Hematopoietic multipotent progenitor cell treated with erythropoietin and hydrocortisone succinate and interleukin-3 and kit ligand, for 17 days (in vitro differentiated cells): ENCODE measurements at regions not wholly inside any gene's neighbourhood (a gene's known extent, or its start where the extent isn't known, plus 50 kb on each side); places are given as distances from the start of the nearest gene placed in this dataset.
A peak's percentile ranks its signal among the peaks of the same experiment; 100 is the strongest.
"Not testable (repeated sequence)": the region's sequence is repeated elsewhere in the genome, so short reads cannot be mapped to it uniquely, and the experiment has no call there.

Source experiments
- DNase-seq: peaks from one replicate; pipeline ENCODE4 v3.0.0-alpha.2; 2015; ENCODE audit warnings: low spot score

DNA sequence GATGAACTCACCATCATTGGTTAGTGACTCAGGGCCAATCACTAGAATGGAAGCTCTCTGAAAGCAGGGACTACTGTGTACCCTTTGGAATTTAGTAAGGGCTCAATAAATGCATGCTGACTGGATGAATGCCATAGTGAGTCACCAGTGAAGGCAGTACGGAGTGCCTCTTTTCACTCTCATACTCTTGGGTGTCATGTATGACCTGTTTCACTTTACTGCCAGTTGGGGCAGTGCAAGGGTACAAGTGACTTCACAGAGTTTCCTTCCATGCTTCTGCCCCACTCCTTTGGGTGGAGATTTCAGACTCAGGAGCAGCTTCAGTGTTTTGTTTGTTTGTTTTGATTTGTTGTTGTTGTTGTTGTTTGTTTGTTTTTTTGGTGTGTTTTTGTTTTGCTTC, 57.7 kb downstream of the SOX3 start:
- no peak for DNase-seq

DNA sequence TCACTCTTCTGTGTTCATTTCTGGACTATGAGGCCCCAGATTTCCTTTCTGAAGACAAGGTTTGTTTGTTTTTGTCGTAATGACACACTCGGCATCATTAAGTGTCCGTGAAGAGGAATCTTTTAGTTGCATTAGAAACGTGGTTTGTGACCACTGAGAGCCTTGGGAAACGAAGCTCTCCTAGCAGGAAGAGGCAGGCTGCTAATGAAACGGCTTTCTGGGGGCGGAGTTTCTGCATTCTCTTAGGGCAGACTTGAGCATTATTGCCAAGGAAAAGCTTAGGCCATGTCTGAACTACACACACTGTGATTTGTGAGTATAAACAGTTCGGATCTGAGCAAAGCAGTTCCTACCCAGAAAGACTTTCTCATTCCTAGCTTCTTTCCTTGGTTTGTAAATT, 64.0 kb downstream of the SOX3 start:
- no peak for DNase-seq

DNA sequence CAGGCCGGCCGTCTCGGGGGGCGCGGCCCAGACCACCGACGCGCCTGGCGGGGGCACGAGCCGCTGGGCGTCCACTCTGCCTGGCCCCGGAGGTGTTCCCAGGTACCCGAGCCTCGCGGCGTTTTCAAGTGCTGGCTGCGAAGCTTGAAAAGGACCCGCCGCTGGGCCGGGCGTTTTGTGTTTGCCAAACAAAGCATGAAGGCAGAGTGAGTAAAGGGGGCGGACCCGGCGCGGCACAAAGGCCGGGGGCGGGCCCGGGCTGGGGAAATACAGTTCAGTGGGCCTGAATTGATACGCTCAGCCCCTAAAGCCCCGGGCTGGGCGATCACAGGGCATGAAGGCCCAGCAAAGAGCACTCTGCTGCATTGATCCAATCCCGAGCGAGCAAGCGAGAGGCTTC, 65.4 kb downstream of the SOX3 start:
- no peak for DNase-seq

DNA sequence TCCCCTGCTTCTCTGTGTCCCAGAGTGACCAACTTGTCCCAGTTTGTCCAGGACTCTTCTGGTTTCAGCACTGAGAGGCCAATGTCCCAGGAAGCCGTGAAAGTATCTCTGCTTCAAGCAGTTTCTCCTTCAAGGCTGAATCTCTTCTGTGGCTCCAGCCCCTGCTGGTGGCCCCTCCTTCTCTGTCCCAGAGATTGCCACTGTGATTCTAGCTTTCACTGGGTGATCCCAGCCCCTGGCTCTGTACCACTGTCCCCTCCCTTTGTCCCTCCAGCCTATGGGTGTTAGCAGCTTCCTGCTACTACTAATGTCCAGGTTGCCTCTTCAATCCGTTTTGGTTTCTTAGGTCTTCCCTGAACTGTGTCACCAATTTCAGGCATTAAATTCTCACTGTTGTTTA, 70.5 kb downstream of the SOX3 start:
- no peak for DNase-seq

DNA sequence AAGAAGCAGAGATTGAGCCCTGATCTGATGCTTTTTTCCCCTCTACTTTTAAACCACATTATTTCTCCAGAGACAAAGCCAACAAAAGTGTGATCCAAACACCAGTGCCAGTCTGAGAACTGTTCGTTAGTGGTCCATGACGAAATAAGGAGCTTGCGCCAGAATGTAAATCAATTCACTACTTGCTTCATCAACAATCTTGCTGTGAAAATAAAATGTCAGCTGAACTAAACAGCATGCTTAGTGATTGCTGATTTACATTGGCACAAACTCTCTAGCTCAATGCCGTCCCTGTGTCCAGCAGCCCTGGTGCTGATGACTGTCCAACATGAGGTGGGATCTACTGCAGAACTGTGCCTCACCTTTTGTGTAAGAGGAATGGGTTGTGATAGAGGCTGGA, 71.3 kb downstream of the SOX3 start:
- DNase-seq, result no peak

DNA sequence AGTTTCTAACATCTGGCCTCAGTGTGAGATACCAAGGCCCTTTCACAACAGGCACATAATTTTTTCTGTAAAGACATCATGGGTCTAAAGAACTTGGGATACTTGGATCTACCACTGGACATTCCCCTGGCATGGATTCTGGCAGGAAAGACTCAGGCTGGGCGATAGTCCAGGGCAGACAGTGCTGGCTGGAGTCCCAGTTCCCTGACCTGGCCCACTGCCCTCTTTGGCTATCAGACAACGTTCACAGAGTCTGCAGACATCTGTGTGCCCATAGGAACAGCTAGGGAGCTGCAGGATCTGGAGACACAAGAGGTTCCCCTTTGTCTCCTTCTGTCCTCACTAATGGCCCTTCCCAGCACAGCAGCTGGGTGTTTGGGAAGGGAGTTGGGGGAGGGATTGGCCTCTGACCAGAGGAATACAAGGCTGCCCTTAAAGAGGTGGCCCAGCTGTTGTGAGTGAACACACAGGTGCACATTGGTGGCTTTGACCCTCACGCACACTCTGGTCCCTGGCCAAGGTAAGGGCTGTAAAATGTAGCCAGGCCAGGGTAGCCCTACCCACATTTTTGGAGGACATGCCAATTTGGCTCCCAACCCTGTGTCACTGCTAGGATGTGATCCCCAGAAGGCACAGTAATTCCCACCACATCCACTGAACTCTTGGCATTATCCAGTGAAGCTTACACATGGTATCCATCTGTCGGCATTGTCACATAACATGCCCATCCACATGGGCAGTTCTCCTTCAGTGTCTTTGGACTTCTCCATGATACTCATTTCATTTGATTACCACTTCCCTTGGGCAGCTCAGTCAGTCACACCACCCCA, 72.3 kb downstream of the SOX3 start:
- DNase-seq, result no peak

DNA sequence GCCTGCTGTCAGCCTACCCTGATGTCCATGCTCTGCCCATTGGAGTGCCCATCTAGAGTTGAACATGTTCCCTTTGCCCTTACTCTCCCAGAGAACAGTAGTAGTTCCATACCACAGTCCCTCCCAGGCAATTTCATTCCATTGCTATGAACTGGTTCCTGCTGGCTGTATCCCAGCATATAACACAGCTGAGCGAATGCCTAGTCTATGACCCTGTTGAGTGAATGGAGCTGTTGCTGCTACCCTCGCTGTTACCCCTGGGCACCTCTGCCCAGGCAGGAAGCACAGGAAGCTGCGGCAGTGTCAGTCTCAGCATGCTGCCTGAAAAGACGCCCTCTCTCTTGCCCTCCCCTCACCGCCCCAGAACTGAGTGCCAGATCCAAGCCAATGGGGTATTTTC, 73.3 kb downstream of the SOX3 start:
- no peak for DNase-seq

DNA sequence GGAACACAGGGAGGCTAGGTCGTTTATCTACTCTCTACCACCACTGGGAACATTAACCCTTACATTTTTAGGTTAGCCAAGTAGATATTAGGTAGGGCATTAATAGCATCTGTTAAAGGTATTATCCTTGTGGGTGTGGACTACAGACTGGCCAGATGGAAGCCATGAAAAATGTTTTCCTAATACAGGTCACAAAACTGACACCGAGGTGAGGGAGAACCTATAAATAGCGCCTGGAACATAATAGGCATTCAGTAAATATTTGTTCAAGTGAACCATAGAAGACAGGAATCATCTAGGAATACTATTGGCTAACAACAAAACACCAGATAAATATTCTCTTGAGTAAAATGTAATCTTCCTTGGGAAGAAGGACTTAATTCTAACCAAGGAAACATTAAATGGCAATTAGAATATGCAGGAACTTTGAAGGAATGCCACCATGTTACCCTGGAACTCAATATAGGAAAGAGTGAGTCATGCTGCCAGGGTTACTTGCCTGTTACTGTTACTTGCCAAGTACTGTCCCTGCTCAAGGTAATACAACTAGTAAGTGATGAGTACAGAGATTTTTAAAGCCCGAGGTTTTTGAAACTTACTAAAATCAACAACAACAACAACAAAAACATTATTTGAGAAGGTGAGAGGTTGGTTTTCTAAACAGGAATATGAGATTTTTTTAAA, 79.0 kb downstream of the SOX3 start:
- no peak for DNase-seq

DNA sequence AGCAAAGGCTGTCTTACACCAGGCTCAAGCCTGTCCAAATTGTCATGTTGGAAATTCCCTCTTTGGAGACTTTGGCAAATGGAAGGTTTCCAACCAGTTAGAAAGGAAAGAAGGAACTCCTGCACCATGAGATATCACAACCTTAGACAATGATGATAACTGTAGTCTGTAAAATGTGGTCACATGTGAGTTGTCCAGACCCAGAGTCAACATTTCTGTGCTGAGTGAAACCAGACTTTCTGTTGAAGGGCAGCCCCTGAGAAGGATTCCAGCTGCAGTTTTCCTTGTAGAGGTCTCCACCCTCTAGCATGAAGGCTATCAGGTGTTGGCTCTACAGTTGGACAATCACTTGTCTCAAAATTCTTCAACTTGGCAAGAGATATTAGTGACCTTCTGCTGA, 82.4 kb downstream of the SOX3 start:
- no peak for DNase-seq

DNA sequence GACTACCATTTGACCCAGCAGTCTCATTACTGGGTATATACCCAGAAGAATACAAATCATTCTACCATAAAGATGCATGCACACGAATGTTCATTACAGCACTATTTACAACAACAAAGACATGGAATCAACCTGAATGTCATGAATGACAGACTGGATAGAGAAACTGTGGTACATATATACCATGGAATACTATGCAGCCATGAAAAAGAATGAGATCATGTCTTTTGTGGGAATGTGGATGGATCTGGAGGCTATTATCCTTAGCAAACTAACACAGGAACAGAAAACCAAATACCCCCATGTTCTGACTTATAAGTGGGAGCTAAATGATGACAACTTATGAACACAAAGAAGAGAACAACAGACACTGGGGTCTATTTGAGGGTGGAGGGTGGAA, 102.7 kb downstream of the SOX3 start:
- DNase-seq, result not testable (repeated sequence)

DNA sequence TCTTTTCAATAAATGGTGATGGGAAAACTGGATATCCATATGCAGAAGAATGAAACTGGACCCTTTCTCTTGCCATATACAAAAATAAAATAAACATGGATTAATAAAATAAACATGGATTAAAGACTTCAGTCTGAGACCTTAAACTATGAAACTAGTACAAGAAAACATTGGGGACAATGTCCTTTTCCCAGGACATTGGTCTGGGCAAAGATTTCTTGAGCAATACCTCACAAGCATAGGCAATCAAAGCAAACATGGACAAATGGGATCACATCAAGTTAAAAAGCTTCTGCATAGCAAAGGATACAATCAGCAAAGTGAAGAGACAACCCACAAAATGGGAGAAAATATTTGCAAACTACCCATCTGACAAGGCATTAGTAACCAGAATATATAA, 108.5 kb downstream of the SOX3 start:
- not testable (repeated sequence) for DNase-seq

DNA sequence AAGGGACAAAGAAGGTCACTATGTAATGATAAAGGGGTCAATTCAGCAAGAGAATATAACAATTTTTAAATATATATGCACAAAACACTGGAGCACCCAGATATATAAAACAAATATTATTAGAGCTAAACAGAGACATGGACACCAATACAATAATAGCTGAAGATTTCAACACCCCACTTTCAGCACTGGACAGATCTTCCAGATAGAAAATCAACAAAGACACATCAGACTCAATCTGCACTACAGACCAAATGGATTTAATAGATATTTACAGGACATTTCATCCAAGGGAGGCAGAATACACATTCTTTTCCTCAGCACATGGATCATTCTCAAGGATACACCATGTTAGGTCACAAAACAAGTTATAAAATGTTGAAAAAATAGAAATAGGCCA, 111.4 kb downstream of the SOX3 start:
- DNase-seq, result no peak

DNA sequence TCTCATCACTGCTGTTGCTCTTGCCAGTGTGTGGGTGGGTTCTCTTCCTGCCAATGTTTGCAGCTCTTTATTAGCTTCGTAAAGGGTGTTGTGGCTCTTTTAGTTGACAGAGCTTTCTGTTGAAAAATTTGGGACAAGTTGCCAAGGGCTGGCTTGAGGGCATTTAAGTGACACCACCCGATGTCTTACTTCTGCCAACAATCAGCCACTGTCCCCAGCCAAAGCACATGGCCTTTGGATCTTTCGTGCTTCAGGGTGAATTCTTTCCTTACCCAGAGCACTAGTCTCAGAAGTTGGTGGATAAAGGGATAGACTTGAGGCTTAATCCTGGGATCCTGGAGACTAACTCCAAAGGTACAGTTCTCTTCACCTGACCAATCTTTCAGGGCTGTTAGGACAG, 113.6 kb downstream of the SOX3 start:
- no peak for DNase-seq

DNA sequence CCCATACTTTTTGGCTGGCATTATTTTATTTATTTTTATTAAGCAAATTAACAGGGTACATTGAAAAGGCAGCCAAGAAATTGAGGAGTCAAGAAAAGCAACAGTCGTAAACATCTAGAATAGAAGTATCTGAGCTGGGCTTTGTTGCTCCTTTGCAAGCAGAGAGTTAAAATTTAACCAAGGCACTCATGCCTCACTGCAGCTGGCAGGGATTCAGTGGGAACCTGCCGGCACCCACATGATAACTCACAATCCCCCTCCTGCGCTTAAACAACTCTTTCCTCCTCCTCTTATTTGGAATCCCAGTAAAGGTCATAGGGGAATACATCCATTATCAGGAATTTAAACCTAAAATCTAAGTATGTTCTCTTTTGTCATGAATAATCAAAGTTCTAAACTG, 115.5 kb downstream of the SOX3 start:
- no peak for DNase-seq

DNA sequence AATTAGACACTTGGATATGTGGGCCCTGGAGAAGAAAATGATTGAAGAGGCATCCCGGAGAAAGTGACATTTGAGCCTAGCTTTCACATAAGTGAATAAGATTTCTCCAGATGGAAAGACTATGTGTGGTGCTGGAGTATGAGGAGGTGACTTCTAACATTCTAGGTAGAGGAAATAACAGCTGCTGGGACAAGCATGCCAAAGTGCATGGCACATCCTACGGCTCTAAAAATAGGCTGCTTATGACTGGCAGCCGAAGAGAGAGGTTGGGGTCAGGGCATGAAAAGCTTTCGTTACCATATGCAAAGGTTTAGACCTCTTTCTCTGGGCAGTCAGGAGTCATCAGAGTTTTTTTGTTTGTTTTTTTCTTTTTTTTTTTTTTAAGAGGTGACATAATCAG, 142.0 kb downstream of the SOX3 start:
- no peak for DNase-seq

DNA sequence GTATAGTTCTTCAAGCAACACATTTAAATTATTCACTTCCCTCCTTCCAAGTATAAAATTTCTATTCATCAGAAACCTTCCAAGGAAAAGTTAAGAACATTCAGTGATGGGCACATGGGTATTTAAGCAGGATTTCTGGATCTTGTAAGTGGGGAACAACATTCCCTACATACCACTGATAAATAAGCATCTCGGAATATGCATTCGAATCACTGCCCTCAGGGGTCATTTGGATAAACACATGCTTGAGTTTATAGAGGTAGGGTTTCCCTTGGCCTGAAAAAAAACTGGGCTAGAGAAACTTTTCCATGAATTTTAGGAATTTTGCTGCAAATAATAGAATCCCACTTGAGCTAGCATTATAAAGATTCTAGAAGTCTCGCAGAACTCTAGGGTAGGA, 143.9 kb downstream of the SOX3 start:
- no peak for DNase-seq

DNA sequence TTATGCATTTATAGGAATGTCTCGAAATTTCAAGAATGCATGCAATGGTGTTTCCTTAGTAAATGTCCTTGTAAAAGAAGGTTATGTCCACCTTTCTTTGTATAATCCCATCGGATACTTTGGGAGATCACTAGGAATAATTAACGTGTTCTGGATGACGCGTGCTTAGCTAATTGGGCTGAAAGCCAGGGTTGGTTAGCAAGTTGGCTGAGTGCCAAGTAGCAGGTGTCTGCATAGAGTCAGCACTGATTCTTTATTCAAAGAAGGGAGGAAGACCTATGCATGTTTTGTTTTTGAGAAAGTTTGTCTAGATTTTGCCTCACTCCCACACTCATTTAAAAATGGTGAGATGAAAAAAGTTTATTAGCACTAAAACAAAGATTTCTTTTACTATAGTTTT, 144.6 kb downstream of the SOX3 start:
- peak; percentile 4 for DNase-seq

DNA sequence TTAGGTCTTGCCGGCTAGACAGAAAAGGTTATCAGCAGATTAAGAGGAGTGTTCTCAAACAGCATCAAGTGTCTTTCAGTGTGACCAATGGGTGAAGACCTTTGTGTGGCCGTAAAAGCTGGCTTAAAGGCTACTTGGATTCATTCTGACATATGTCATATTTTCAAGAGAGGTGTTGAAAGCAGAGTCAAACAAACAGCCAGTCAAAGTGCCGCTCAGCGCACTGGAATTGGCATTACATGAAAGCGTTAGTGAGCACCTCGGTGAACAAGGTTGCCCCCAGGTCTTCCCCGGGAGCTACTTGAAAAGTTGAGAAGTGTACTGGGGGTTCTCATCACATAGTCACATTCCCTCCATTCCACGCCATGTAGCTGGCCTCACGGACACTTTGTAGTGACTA, 148.9 kb downstream of the SOX3 start:
- DNase-seq, result no peak

DNA sequence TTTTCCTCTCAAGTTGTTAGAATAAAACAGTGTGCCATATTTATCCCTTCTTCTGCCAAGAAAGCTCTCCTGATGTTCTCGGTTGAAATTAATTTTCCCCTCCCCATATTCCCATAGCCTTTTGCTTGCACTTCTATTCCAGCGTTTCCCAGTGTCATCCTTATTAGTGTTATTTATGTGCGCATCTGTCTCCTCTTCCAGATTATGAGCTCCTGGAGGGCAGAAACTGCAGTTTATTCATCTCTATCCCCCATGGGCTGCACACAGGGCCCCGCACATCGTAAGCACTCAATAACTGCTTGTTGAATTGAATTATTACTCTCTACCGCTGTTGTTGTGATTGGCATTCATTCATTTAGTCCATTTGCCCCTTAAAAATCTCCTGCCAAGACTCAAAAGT, 149.4 kb downstream of the SOX3 start:
- DNase-seq, result no peak

DNA sequence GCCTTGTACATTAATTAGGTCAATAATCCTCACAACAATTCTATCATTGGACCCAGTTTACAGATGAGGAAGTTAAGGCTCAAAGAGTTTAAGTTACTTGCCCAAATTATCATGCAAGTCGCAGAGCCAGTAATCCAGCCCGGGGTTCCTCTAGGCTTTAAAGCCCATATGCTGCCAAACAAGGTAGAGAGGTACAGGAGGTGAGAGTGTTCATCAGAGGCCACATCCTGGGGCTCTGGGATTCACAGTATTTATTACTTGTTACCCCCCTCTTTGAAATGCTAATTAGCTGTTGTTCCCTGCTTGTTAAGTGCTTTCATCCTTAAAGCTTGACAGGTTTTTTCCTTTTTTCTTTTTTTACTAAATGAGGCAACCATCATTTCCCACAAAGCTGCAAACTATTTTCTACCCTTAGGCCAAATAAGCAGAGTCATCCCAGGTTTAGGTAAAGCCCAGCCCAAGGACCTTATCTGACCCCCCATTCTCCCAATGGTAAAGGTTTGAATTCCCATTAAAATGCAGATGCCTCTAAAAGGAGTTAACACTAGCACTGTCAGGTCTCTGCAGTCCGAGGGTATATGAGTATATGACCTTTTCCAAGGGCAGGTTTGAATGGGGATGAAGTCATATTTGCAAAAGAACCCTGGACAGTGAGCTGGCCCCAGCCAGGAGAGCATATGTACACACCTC, 150.3 kb downstream of the SOX3 start:
- no peak for DNase-seq

DNA sequence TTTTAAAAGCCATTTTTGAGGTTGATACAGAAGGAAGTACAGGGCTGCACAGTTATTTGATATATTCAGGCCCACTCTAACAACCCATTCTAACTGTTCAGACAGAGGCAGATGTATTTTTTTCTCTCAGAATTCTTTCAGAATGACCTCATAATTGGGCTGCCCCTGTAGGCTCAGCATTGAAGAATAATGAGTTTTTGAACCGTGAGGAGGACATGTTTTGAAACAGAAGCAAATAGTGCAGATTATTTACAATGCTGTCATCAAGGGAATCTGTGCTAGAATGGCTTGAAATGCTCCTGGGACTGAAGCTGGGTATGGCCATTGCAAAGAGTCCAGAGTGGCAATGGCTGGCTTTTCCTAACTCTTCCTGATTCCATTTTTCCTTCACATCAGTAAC, 158.1 kb downstream of the SOX3 start:
- no peak for DNase-seq

DNA sequence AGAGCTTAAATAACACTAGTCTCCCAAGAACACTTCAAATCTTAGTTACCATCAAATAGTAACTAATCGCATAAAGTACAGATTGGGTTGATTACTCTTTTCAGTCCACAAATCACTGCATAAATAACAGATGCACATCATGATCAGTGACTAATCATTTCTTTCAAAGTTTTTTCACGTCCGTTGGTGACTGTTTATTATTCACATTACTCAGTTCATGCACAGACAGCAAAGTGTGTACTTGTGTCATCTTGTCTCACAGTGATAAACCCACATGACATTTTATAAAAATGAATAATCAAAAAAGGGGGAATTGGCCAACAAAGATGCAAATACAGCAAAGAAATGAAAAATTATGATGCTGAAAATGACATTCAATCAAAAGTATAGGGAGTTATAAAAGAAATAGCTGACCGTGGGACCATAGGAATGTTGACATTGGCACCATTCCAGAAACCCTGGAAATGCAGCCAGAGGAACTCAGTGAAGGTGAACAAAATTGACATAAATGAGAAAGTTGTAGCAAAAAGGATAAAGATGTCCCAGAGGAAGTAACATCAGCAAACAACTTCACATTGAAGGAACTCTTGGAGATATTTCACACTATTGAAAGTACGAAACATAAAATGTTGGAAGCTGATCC, 161.5 kb downstream of the SOX3 start:
- no peak for DNase-seq

DNA sequence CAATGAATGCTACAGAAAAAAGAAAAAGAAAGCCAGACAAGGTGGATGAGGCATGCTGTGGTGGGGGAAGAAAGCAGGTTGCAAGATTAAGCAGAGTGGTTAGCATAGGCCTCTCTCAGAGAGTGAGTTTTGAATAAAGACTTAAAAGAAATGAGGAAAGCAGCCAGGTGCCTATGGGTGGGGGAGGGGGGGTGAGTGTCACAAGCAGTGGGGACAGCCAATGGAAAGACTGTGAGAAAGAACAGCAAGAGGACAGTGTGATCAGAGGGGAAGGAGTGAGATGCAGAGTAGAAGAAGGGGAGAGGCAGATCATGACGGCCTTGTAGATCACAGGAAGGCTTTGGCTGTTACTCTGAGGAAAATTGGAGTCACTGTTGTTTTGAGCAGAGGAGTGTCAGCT, 162.5 kb downstream of the SOX3 start:
- no peak for DNase-seq
